AG04450 (cell line): ENCODE measurements at regions not wholly inside any gene's neighbourhood (a gene's known extent, or its start where the extent isn't known, plus 50 kb on each side); places are given as distances from the start of the nearest gene placed in this dataset.

Source experiments
- CTCF ChIA-PET: fragments of 300-600, 350-600 bp; formaldehyde crosslinking; extraction: SDS; loops from one replicate; lab custom pipeline; 2022; ENCODE audit warnings: antibody characterized with exemption, inconsistent platforms; lab: Charles Lee
- POLR2A ChIA-PET: fragments of 350-600 bp; formaldehyde crosslinking; extraction: SDS; loops from one replicate; lab custom pipeline; 2021; ENCODE audit warnings: antibody characterized with exemption, inconsistent platforms; lab: Yijun Ruan, JAX
- DNase-seq: peaks from one replicate; pipeline ENCODE4 v3.0.0-alpha.2; 2011; ENCODE audit warnings: low read depth, low spot score
- H3K27ac ChIP-seq: one replicate; pipeline ENCODE4 v1.5.1; 2012; ENCODE audit warnings: low read depth, low read length, control low read depth
- H3K27me3 ChIP-seq: one replicate; pipeline ENCODE4 v1.6.0; 2012; ENCODE audit warnings: low read length; ENCODE audit not compliant: control insufficient read depth, insufficient read depth
- H3K4me3 ChIP-seq: 2 replicates; pipeline ENCODE4 v1.5.1; 2011; ENCODE audit warnings: mild to moderate bottlenecking, low read depth, low read length, control low read depth
- H3K9me3 ChIP-seq: 2 replicates; pipeline ENCODE4 v1.5.1; 2012; ENCODE audit warnings: low read length; ENCODE audit not compliant: control insufficient read depth, insufficient read depth
- TF ChIP-seq, protein P1 (sequence below): IDR thresholded peaks from 2 replicates; pipeline ENCODE4 v1.5.1; 2011; ENCODE audit warnings: low read depth, low read length, control low read depth, inconsistent platforms

DNA sequence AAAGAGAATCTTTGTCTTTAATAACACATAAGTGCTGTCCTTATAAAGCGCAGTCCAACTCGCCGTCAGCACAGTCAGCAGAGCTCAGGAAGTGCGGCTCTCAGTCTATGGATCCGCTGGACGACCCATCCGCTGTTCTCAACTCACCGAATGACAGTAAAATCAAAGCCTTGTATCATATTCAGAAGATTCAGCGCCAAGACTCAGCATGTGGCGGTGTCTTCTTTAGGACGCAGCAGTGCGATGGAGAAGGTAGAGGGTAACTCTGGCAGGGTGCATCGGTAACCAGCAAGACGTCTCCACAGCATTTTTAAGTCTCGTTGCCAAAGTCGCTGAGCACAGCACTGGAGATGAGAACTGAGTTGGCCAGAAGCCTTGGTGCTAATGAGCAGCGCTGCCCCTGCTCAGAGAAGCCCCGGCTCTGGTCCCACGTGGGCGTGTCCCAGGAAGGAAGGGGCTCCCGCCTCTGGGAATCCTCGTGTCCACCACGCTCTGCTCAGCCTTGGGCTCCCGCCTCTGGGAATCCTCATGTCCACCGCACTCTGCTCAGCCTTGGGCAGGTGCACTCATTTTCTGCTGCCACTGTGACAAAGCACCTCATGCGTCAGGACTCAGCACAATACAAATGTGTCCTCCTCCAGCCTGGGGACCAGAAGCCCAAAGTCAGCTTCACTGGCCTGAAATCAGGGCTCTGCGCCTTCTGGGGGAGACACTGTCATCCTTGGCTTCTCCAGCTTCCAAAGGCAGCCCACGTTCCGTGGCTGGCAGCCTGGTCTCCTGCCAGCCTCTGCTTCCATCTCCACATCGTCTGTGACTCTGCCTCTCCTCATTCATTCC, 238.0 kb upstream of the SALL3 start:
- no peak overlapping the region for H3K27ac ChIP-seq
- ChIA-PET CTCF (no interaction called here), POLR2A (no interaction called here)
- H3K9me3 ChIP-seq, result peaks cover 74% of the 10 kb centered on the region
- TF ChIP-seq, protein P1, sequence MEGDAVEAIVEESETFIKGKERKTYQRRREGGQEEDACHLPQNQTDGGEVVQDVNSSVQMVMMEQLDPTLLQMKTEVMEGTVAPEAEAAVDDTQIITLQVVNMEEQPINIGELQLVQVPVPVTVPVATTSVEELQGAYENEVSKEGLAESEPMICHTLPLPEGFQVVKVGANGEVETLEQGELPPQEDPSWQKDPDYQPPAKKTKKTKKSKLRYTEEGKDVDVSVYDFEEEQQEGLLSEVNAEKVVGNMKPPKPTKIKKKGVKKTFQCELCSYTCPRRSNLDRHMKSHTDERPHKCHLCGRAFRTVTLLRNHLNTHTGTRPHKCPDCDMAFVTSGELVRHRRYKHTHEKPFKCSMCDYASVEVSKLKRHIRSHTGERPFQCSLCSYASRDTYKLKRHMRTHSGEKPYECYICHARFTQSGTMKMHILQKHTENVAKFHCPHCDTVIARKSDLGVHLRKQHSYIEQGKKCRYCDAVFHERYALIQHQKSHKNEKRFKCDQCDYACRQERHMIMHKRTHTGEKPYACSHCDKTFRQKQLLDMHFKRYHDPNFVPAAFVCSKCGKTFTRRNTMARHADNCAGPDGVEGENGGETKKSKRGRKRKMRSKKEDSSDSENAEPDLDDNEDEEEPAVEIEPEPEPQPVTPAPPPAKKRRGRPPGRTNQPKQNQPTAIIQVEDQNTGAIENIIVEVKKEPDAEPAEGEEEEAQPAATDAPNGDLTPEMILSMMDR, result no peak
- H3K27me3 ChIP-seq, result no peaks in the 10 kb centered on the region
- no peak overlapping the region for H3K4me3 ChIP-seq
- no peak for DNase-seq

DNA sequence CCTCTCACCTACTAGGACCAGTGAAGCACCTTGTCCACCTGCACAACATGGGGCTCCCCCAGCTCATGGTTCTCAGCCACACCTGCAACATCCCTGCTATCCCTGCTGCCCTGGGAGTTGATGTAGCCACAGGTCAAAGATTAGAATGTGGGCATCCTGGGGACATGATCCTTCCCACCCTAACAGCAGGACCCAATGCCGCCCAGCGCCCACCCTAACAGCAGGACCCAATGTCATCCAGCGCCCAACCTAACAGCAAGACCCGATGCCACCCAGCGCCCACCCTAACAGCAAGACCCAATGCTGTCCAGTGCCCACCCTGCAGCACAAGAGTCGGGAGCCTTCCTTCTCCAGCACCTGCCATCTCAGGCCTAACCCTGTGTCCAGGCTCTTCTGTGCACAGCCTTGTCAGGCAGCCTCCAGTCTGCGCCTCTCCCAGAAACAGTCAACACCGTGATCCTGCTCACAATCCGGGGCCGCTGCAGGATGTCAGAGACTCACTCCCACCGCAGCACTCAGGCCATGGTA, 237.3 kb upstream of the SALL3 start:
- no peaks in the 10 kb centered on the region for H3K27me3 ChIP-seq
- H3K27ac ChIP-seq, result no peak overlapping the region
- no peak overlapping the region for H3K4me3 ChIP-seq
- H3K9me3 ChIP-seq, result peaks cover 69% of the 10 kb centered on the region
- POLR2A ChIA-PET, result no interaction called here
- TF ChIP-seq, protein P1, result no peak
- no peak for DNase-seq
- CTCF ChIA-PET, result no interaction called here

DNA sequence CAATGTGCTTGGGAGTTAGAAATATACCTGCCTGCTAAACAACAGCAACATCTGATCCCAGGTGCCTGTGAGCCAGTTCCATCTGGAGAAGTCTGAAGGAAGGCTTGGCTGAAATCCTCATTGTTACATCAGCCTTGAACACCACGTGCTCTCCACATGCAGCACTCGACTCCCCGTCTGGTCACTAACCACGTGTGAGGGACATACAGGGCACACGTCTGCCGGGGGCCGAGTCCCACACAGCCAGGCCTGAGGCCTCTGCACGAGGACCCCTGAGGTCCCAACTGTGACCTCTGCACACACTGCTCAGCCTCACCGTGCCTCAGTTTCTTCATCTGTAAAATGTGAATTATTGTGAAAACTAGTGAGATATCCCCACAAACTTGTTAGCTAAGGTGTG, 236.5 kb upstream of the SALL3 start:
- POLR2A ChIA-PET, result no interaction called here
- TF ChIP-seq, protein P1, result no peak
- H3K27me3 ChIP-seq, result no peaks in the 10 kb centered on the region
- H3K9me3 ChIP-seq, result peaks cover 61% of the 10 kb centered on the region
- DNase-seq, result no peak
- H3K27ac ChIP-seq, result no peak overlapping the region
- CTCF ChIA-PET, result no interaction called here
- no peak overlapping the region for H3K4me3 ChIP-seq

DNA sequence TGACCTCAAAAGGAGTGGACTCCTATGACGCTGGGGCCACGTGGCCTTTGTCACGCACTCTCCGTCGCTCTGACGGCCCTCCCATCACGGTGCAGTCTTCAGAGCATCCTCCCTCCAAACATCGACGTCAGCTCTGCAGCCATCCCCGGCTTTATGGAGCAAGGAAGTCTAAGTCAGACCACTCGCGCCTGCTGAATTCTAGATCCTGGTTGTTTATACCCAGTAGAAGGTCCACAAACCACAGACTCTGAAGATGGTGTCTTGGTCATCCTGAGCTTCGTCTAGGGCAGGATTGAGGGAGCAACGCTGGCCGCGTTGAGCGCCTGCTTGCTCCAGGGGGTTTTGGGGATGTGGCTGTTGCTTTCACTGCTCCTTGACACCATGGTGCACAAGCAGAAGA, 228.0 kb upstream of the SALL3 start:
- no peaks in the 10 kb centered on the region for H3K27me3 ChIP-seq
- ChIA-PET POLR2A (no interaction called here), CTCF (no interaction called here)
- DNase-seq, result no peak
- no peak overlapping the region for H3K4me3 ChIP-seq
- no peak overlapping the region for H3K27ac ChIP-seq
- peaks cover 37% of the 10 kb centered on the region for H3K9me3 ChIP-seq
- TF ChIP-seq, protein P1, result no peak

DNA sequence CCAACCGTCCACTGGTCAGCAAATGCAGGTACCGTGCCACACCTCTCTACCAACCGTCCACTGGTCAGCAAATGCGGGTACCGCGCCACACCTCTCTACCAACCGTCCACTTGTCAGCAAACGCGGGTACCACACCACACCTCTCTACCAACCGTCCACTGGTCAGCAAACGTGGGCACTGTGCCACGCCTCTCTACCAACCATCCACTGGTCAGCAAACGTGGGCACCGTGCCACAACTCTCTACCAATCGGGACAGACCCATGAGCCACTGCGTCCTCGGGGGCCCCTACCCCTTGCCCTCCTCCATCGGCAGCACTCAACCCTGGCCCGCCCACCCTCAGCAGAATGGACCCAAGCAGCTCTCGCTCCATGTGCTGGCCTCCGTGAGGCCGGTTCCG, 226.4 kb upstream of the SALL3 start:
- TF ChIP-seq, protein P1, result no peak
- ChIA-PET CTCF (no interaction called here), POLR2A (no interaction called here)
- H3K9me3 ChIP-seq, result peaks cover 40% of the 10 kb centered on the region
- no peak overlapping the region for H3K27ac ChIP-seq
- H3K27me3 ChIP-seq, result no peaks in the 10 kb centered on the region
- no peak for DNase-seq
- no peak overlapping the region for H3K4me3 ChIP-seq
